ENCODE measurements at regions not wholly inside any gene's neighbourhood (a gene's known extent, or its start where the extent isn't known, plus 50 kb on each side); places are given as distances from the start of the nearest gene placed in this dataset.

DNA sequence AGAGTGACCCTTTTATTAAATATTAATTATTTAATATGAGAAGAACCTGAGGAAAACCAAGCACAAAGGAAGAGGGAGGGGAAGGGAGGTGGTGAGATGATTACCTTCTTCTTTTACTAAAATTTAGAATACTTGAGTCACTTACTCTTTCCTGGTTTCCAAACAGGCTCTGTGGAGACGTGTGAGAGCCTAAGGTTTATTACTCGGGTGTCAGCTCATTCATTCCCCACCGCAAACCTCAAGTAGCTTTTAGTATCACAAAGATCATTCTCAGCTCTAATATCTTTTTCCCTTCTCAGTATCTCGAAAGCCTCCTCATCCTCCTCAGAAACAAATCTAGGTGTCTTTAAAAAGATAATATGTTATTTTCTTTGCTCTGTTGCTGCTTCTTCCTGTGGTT, 497.2 kb upstream of the JARID2 start:
- DNase-seq = peak; percentile 57

- no peak for DNase-seq
These were observed 495.7 kb upstream of the JARID2 start for GRCh38 chr6:14750059-14750661.

GRCh38 chr6:14751645-14752175, 494.2 kb upstream of the JARID2 start:
- no peak for DNase-seq

GRCh38 chr6:14754751-14755513, 490.9 kb upstream of the JARID2 start:
- DNase-seq = peak; percentile 76

DNA sequence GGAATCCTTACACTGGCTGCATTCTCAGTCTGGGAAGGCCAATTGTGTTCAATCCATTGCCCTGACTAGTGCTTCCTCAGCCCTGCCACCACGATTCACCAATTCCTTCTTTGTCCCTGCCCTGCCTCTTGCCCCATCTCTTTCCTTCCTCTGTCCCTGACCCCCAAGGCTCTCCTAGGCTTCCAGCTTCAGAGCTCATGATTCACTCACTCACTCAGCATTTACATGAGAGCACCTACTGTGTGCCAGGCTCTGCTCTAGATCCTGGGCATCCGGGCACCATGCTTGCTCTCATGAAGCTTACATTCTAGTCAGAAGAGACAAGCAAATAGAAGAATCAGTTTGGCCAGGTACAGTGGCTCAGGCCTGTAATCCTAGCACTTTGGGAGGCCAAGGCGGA, 489.5 kb upstream of the JARID2 start:
- no peak for DNase-seq

- DNase-seq = no peak
These were observed 488.9 kb upstream of the JARID2 start for GRCh38 chr6:14757014-14757413.

DNA sequence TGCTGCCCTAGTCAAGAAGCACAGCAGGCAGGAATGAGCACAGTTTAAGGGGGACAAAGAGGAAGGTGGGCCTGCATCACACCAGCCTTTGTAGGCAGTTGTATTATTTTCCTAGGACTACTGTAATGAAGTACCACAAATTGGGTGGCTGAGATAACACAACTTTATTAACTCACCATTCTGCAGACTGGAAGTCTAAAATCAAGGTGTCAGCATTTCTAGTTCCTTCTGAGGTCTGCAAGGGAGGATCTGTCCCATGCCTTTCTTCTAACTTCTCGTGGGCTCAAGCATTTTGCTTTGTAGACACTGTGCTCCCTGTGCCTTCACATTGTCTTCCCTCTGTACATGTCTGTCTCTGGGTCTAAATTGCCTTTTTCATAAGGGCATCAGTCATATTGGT, 488.5 kb upstream of the JARID2 start:
- no peak for DNase-seq

GRCh38 chr6:14758421-14759081, 487.3 kb upstream of the JARID2 start:
- DNase-seq = peak; percentile 56

GRCh38 chr6:14759976-14760672, 485.7 kb upstream of the JARID2 start:
- no peak for DNase-seq

GRCh38 chr6:14762077-14762476, 483.8 kb upstream of the JARID2 start:
- no peak for DNase-seq

- no peak for DNase-seq
These were observed 482.7 kb upstream of the JARID2 start for GRCh38 chr6:14763139-14763538.

DNA sequence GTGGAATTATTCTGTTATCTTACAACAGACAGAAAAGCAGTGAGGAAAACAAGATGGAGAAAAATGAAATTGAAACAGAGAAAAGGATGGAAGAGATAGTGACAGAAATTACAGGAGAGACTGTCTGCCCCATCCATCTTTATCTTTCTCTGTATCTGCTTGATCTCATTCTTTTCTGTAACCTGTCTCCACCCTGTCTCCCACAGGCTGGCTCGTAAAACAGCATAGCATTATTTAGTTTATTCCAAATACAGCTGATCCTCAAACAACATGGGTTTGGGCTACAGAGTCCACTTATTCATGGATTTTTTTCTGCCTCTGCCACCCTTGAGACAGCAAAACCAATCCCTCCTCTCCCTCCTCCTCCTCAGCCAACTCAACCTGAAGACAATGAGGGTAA, 482.3 kb upstream of the JARID2 start:
- no peak for DNase-seq

- DNase-seq = no peak
These were observed 480.8 kb upstream of the JARID2 start for GRCh38 chr6:14765106-14765505.

- DNase-seq = no peak
These were observed 480.0 kb upstream of the JARID2 start for GRCh38 chr6:14765721-14766390.

GRCh38 chr6:14766391-14766994, 479.4 kb upstream of the JARID2 start:
- no peak for DNase-seq

GRCh38 chr6:14767226-14767625, 478.6 kb upstream of the JARID2 start:
- DNase-seq = no peak

DNA sequence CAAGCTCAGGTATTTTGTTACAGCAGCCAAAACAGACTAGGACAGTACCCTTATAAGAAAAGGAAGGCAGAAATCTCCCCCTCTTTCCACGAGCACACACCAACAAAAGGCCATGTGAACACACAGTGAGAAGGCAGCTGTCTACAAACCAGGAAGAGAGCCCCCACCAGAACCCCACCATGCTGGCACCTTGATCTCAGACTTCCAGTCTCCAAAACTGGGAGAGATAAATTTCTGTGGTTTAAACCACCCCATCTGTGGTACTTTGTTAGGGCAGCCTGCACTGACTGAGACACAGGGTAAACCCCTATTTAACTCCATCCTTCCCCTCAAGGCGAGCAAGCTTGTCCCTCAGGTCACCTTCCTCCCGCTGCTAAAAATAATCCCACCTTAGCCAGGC, 475.8 kb upstream of the JARID2 start:
- DNase-seq = no peak

GRCh38 chr6:14770572-14770971, 475.3 kb upstream of the JARID2 start:
- no peak for DNase-seq

GRCh38 chr6:14771016-14771415, 474.9 kb upstream of the JARID2 start:
- DNase-seq = no peak

GRCh38 chr6:14772188-14772587, 473.7 kb upstream of the JARID2 start:
- no peak for DNase-seq

DNA sequence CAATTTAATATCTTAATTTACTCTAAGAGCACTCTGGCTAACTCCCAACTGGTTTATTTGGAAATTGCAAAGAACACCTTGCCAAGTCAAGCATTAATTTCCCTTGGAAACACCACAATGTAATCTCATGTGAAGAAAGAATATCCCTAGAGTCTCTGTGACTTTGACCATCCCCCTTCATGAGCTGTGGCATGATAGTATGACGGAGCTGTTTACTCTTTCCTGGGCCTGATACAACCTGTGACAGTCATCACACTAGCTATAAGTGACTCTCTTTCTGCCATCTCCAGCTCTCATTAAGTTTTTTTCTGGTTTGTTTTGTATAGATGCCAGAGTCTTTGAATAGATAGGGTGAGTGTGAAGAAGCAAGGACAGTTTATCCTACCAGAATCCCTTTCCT, 470.3 kb upstream of the JARID2 start:
- DNase-seq = no peak

- DNase-seq = no peak
These were observed 469.6 kb upstream of the JARID2 start for GRCh38 chr6:14776307-14776706.

All from stimulated activated CD4-positive, alpha-beta T cell treated with anti-CD3 and anti-CD28 coated beads, Interleukin-4, amount 100 ng/mL, for 24 hours (primary cell).